ENCODE measurements at regions not wholly inside any gene's neighbourhood (a gene's known extent, or its start where the extent isn't known, plus 50 kb on each side); places are given as distances from the start of the nearest gene placed in this dataset.

DNA sequence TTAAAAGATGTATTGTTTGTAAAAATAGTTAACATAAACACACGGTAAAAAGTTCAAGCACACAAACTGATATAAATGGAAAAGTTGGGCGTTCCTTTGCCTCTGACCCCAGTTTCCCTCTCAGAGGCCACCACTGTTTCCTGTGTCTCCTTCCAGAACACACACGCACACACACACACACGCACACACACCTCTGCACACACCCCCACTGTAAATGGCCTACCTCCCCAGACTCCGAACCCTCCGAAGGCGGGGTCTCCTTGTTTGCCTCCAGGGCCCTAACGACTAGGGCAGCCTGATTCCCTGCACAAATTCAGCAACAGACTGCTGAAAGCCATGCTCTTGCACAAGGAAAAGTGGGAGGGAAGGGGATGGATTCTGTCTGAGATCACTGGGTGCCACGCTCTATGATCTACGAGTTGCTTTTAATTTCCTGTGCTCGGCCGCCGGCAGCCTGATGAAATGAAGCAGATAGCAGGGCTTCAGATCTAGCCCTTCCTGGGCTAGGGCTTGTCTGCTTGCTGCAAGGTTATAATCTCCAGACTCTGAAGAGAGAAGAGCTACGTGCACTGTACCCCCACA lies 184.0 kb upstream of the IL12B start:
- Histone ChIP-seq H3K27me3 (ENCODE audit: control insufficient read depth in 2 of 2, insufficient read depth in 2 of 2, low read length in 2 of 2) (no peaks in the 10 kb centered on the region; a peak in 1 of 5 replicates), H3K27ac (ENCODE audit: extremely low read depth, low read depth, low read length) (no peak overlapping the region), H3K9ac (ENCODE audit: insufficient read depth in 1 of 2, low read depth in 2 of 2, low read length in 2 of 2) (no peak overlapping the region), H3K9me1 (ENCODE audit: control insufficient read depth, insufficient read depth, low read length) (no peaks in the 10 kb centered on the region), H3K4me1 (replicated peaks in 1 of 2; ENCODE audit: control insufficient read depth in 2 of 2, insufficient read depth in 2 of 2, low read length in 2 of 2) (no peaks in the 10 kb centered on the region), H3K9me3 (replicated peaks; ENCODE audit: control insufficient read depth, insufficient read depth, low read depth, low read length) (no peaks in the 10 kb centered on the region), H3K36me3 (ENCODE audit: control insufficient read depth, insufficient read depth, low read length) (no peaks in the 10 kb centered on the region), H3K4me3 (no peak overlapping the region), H4K20me1 (replicated peaks; ENCODE audit: control insufficient read depth, insufficient read depth, low read length) (no peaks in the 10 kb centered on the region), H3K79me2 (ENCODE audit: control insufficient read depth, insufficient read depth, low read length) (no peaks in the 10 kb centered on the region), H2AFZ (ENCODE audit: low read depth, low read length) (no peak overlapping the region), H3K4me2 (ENCODE audit: insufficient read depth, low read length) (no peak overlapping the region)
- ATAC-seq = no peak
- CTCF ChIA-PET (ENCODE audit: low intra/inter-chr PET ratio) = no interaction called here
- WGBS (ENCODE audit: insufficient coverage, low coverage, missing lambda C conversion rate) = 6% methylated on average over 13 of the region's 14 CpGs
- intact Hi-C loops (cut with micrococcal nuclease) = loop anchor here (10.0 kb wide), 2 partner anchors 150 to 260 kb away; no protein-coding TSS in a partner anchor
- FAIRE-seq = no peak
- no peak for DNase-seq (ENCODE audit: extremely low read depth in 1 of 4, low spot score in 3 of 4)
- in situ Hi-C loops (cut with MboI) = no loop called here
- TF ChIP-seq TEAD4 (IDR thresholded peaks at IDR 0.05; ENCODE audit: low read length) = no peak
- no peak for TF ChIP-seq TEAD4 (CRISPR knock-in tag; IDR thresholded peaks at IDR 0.05; ENCODE audit: borderline replicate concordance)
- TF ChIP-seq EP400 (IDR thresholded peaks at IDR 0.05) = no peak
- no peak for TF ChIP-seq DPF2 (IDR thresholded peaks at IDR 0.05)
- TF ChIP-seq ZNF146 (CRISPR knock-in tag; IDR thresholded peaks at IDR 0.05; ENCODE audit: unreplicated experiment) = no peak
- no peak for TF ChIP-seq ZNF586 (CRISPR knock-in tag; conservative IDR thresholded peaks at IDR 0.05)
- no peak for TF ChIP-seq ARID3A (IDR thresholded peaks at IDR 0.05; ENCODE audit: borderline replicate concordance, low read depth, low read length)
- no peak for TF ChIP-seq ZNF124 (CRISPR knock-in tag; IDR thresholded peaks at IDR 0.05)
- TF ChIP-seq, protein P1, sequence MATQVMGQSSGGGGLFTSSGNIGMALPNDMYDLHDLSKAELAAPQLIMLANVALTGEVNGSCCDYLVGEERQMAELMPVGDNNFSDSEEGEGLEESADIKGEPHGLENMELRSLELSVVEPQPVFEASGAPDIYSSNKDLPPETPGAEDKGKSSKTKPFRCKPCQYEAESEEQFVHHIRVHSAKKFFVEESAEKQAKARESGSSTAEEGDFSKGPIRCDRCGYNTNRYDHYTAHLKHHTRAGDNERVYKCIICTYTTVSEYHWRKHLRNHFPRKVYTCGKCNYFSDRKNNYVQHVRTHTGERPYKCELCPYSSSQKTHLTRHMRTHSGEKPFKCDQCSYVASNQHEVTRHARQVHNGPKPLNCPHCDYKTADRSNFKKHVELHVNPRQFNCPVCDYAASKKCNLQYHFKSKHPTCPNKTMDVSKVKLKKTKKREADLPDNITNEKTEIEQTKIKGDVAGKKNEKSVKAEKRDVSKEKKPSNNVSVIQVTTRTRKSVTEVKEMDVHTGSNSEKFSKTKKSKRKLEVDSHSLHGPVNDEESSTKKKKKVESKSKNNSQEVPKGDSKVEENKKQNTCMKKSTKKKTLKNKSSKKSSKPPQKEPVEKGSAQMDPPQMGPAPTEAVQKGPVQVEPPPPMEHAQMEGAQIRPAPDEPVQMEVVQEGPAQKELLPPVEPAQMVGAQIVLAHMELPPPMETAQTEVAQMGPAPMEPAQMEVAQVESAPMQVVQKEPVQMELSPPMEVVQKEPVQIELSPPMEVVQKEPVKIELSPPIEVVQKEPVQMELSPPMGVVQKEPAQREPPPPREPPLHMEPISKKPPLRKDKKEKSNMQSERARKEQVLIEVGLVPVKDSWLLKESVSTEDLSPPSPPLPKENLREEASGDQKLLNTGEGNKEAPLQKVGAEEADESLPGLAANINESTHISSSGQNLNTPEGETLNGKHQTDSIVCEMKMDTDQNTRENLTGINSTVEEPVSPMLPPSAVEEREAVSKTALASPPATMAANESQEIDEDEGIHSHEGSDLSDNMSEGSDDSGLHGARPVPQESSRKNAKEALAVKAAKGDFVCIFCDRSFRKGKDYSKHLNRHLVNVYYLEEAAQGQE (IDR thresholded peaks at IDR 0.05; ENCODE audit: borderline replicate concordance) = no peak
- TF ChIP-seq, protein P1 (CRISPR knock-in tag; IDR thresholded peaks at IDR 0.05; ENCODE audit: low read depth) = no peak
- TF ChIP-seq CBX2 (IDR thresholded peaks at IDR 0.05; ENCODE audit: insufficient read depth, low read length, poor library complexity, severe bottlenecking) = no peak
- BruUV-seq (replicated peaks) = no TSS peak
- POLR2A ChIA-PET = no interaction called here
